GM10248 (cell line): ENCODE measurements at regions not wholly inside any gene's neighbourhood (a gene's known extent, or its start where the extent isn't known, plus 50 kb on each side); places are given as distances from the start of the nearest gene placed in this dataset.

ENCODE experiments used
- CTCF ChIA-PET: fragments of 300-600 bp; sonication (Branson Sonifier 250); formaldehyde crosslinking; extraction: SDS; loops from one replicate; lab custom pipeline; 2021; ENCODE audit warnings: antibody characterized with exemption; lab: Yijun Ruan, JAX
- POLR2A ChIA-PET: fragments of 350-650 bp; sonication (Branson Sonifier 250); formaldehyde crosslinking; extraction: SDS; loops from one replicate; lab custom pipeline; 2020; ENCODE audit warnings: antibody characterized with exemption; lab: Yijun Ruan, JAX
- DNase-seq: peaks from one replicate; pipeline ENCODE4 v3.0.0; 2012; ENCODE audit errors: extremely low spot score
- TF ChIP-seq, protein P1 (sequence below): IDR thresholded peaks from 2 replicates; pipeline ENCODE4 v1.5.1; 2012; ENCODE audit warnings: mild to moderate bottlenecking, low read depth; ENCODE audit errors: extremely low read depth, missing control alignments, control extremely low read depth

DNA sequence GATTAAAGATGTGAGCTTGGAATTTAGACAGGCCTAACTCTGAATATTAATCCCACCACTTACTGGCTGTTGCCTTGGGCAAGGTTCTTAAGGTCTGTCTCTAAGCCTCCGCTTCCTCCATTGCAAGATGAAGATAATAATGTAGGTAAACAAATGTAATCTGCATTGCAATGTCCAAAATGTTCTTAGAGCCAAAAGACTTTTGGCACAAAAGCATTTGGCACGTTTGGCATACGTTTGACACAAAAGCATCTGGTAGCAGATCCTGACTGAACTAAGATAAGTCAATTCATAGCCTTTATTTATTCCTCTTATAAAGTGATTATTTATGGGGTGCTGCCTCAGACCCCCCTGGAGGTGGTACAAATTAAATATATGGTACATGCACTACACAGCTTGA is 229.9 kb upstream of the STXBP5 start:
- ChIA-PET CTCF (no interaction called here), POLR2A (no interaction called here)
- no peak for DNase-seq
- TF ChIP-seq, protein P1, sequence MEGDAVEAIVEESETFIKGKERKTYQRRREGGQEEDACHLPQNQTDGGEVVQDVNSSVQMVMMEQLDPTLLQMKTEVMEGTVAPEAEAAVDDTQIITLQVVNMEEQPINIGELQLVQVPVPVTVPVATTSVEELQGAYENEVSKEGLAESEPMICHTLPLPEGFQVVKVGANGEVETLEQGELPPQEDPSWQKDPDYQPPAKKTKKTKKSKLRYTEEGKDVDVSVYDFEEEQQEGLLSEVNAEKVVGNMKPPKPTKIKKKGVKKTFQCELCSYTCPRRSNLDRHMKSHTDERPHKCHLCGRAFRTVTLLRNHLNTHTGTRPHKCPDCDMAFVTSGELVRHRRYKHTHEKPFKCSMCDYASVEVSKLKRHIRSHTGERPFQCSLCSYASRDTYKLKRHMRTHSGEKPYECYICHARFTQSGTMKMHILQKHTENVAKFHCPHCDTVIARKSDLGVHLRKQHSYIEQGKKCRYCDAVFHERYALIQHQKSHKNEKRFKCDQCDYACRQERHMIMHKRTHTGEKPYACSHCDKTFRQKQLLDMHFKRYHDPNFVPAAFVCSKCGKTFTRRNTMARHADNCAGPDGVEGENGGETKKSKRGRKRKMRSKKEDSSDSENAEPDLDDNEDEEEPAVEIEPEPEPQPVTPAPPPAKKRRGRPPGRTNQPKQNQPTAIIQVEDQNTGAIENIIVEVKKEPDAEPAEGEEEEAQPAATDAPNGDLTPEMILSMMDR, result no peak

DNA sequence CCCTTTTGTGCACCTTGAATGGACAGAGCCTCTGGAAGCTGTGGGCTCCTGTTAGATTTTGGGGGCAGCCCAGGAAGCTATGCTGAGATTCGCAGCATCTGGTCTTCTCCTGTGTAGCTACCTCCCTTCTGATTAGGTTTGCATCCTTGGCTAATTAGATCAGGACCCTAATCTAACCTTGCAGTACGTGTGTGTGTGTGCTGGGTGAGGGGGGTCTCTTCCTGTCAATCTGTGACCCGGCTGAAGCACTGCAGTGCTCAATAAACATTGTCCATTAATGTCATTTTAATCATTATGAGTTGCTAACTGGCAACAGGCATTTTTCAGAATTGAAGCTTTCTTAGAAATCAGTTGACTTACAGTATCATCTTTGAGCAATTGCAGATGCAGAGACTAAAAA is 229.1 kb upstream of the STXBP5 start:
- TF ChIP-seq, protein P1, result no peak
- POLR2A ChIA-PET, result no interaction called here
- DNase-seq, result no peak
- CTCF ChIA-PET, result no interaction called here

DNA sequence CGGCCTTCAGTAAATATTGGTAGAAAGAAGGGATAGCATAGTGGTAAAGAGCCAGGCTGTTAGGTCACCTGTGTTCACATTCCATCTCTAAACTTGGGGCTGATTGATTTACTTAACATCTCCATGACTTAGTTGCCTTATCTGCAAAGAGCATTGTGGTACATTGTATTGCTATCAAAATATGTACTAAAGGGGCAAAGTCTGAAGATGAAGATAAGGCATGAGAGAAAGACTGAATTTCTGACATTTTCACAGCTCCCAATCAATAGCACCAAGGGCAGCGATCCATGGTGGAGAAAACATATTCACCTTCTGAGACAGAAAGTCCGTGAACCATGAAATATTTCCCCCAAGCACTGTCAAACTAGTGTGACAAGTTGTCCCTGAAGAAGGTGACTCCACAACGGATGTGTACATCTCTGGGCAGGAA is 223.3 kb upstream of the STXBP5 start:
- no peak for DNase-seq
- TF ChIP-seq, protein P1, result no peak
- POLR2A ChIA-PET, result no interaction called here
- CTCF ChIA-PET, result interaction anchor here (1.2 to 1.3 kb wide), 2 partner anchors 10 to 57 kb away, joined by 3 read pairs; no protein-coding TSS in a partner anchor

DNA sequence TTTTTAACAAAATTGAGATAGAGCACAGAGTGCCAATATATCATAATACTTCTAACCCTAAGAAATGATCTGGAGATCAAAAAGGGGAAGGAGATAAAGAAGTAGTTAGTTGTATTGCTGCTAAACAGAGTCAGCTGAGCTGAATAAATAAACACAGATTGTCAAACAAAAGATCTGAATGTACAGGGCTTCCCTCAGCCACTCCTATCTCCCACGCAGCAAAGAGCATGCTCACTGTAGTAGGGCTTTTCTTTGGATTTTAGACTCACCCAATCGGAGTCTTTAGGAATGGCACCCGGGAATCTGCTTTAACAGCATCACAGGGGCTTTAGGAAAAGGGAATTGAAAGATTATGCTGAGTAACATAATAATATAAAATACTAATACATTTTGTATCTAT is 222.2 kb upstream of the STXBP5 start:
- CTCF ChIA-PET, result no interaction called here
- DNase-seq, result no peak
- POLR2A ChIA-PET, result no interaction called here
- TF ChIP-seq, protein P1, result no peak

GRCh38 chr6:146984251-146984924 is 219.8 kb upstream of the STXBP5 start:
- no peak for DNase-seq
- ChIA-PET CTCF (interaction anchor here (0.9 kb wide), 1 partner anchor 433 kb away, joined by 3 read pairs; no protein-coding TSS in a partner anchor), POLR2A (no interaction called here)
- TF ChIP-seq, protein P1, result no peak

DNA sequence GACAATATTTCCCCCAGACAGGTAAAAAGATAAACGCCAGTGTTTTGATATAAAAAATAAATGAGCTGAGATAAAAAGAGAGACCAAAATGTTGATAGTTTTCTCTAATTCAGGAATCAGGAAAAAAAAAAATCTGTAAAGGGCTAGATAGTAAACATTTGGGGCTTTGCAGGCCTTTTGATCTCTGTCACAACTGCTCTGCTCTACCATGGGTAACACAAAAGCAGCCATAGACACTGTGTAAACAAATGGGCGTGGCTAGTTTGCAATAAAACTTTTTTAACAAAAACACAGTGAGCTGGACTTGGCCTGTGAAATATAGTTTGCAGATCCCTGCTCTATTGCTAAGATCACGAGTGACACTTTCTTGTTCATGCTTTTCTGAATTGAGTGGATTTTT is 219.1 kb upstream of the STXBP5 start:
- DNase-seq, result no peak
- ChIA-PET CTCF (interaction anchor here (0.9 kb wide), 1 partner anchor 432 kb away, joined by 3 read pairs; no protein-coding TSS in a partner anchor), POLR2A (no interaction called here)
- TF ChIP-seq, protein P1, result no peak
